ENCODE measurements at regions not wholly inside any gene's neighbourhood (a gene's known extent, or its start where the extent isn't known, plus 50 kb on each side); places are given as distances from the start of the nearest gene placed in this dataset.

- no peaks in the 10 kb centered on the region for H3K4me1 ChIP-seq (ENCODE audit: control insufficient read depth, insufficient read depth, low read length)
- DNase-seq = no peak
- no peaks in the 10 kb centered on the region for H3K27me3 ChIP-seq (ENCODE audit: control insufficient read depth, insufficient read depth, low read length)
- H3K4me3 ChIP-seq (ENCODE audit: low read length) = no peak overlapping the region
- no CpG with 5 or more reads among the region's 1 CpG for WGBS (ENCODE audit: insufficient coverage, low lambda C conversion rate)
- no peak overlapping the region for H3K27ac ChIP-seq (ENCODE audit: low read length)
- no peaks in the 10 kb centered on the region for H3K9me3 ChIP-seq (ENCODE audit: control insufficient read depth, low read depth, low read length)
- H3K36me3 ChIP-seq (ENCODE audit: control insufficient read depth, insufficient read depth, low read length) = no peaks in the 10 kb centered on the region
Measured at GRCh38 chr4:12145768-12146167, 717.1 kb upstream of the HS3ST1 start.

- no peak overlapping the region for H3K4me3 ChIP-seq (ENCODE audit: low read length)
- no peaks in the 10 kb centered on the region for H3K36me3 ChIP-seq (ENCODE audit: control insufficient read depth, insufficient read depth, low read length)
- no peaks in the 10 kb centered on the region for H3K27me3 ChIP-seq (ENCODE audit: control insufficient read depth, insufficient read depth, low read length)
- H3K27ac ChIP-seq (ENCODE audit: low read length) = no peak overlapping the region
- H3K9me3 ChIP-seq (ENCODE audit: control insufficient read depth, low read depth, low read length) = no peaks in the 10 kb centered on the region
- no peaks in the 10 kb centered on the region for H3K4me1 ChIP-seq (ENCODE audit: control insufficient read depth, insufficient read depth, low read length)
- WGBS (ENCODE audit: insufficient coverage, low lambda C conversion rate) = no CpG with 5 or more reads among the region's 2 CpGs
- DNase-seq = no peak
Measured at GRCh38 chr4:12145106-12145505, 716.4 kb upstream of the HS3ST1 start.

- no peaks in the 10 kb centered on the region for H3K9me3 ChIP-seq (ENCODE audit: control insufficient read depth, low read depth, low read length)
- no peak overlapping the region for H3K4me3 ChIP-seq (ENCODE audit: low read length)
- no peaks in the 10 kb centered on the region for H3K27me3 ChIP-seq (ENCODE audit: control insufficient read depth, insufficient read depth, low read length)
- H3K27ac ChIP-seq (ENCODE audit: low read length) = no peak overlapping the region
- no peaks in the 10 kb centered on the region for H3K4me1 ChIP-seq (ENCODE audit: control insufficient read depth, insufficient read depth, low read length)
- 83% methylated on average over 1 of the region's 2 CpGs for WGBS (ENCODE audit: insufficient coverage, low lambda C conversion rate)
- no peak for DNase-seq
- no peaks in the 10 kb centered on the region for H3K36me3 ChIP-seq (ENCODE audit: control insufficient read depth, insufficient read depth, low read length)
Measured at GRCh38 chr4:12144051-12144450, 715.4 kb upstream of the HS3ST1 start.

GRCh38 chr4:12140864-12141263 is 712.2 kb upstream of the HS3ST1 start:
- no peaks in the 10 kb centered on the region for H3K9me3 ChIP-seq (ENCODE audit: control insufficient read depth, low read depth, low read length)
- no peaks in the 10 kb centered on the region for H3K36me3 ChIP-seq (ENCODE audit: control insufficient read depth, insufficient read depth, low read length)
- no peak for DNase-seq

GRCh38 chr4:12139296-12139695 is 710.6 kb upstream of the HS3ST1 start:
- H3K27me3 ChIP-seq (ENCODE audit: control insufficient read depth, insufficient read depth, low read length) = no peaks in the 10 kb centered on the region
- no peak overlapping the region for H3K4me3 ChIP-seq (ENCODE audit: low read length)
- no peaks in the 10 kb centered on the region for H3K9me3 ChIP-seq (ENCODE audit: control insufficient read depth, low read depth, low read length)
- no peak overlapping the region for H3K27ac ChIP-seq (ENCODE audit: low read length)
- no peaks in the 10 kb centered on the region for H3K36me3 ChIP-seq (ENCODE audit: control insufficient read depth, insufficient read depth, low read length)
- H3K4me1 ChIP-seq (ENCODE audit: control insufficient read depth, insufficient read depth, low read length) = no peaks in the 10 kb centered on the region
- no CpG with 5 or more reads among the region's 3 CpGs for WGBS (ENCODE audit: insufficient coverage, low lambda C conversion rate)
- DNase-seq = no peak

More at GRCh38 chr4:12140864-12141263, 712.2 kb upstream of the HS3ST1 start:
- Histone ChIP-seq H3K27me3 (ENCODE audit: control insufficient read depth, insufficient read depth, low read length) (no peaks in the 10 kb centered on the region), H3K27ac (ENCODE audit: low read length) (no peak overlapping the region), H3K4me1 (ENCODE audit: control insufficient read depth, insufficient read depth, low read length) (no peaks in the 10 kb centered on the region), H3K4me3 (ENCODE audit: low read length) (no peak overlapping the region)

GRCh38 chr4:12138488-12138887 is 709.8 kb upstream of the HS3ST1 start:
- DNase-seq = no peak
- Histone ChIP-seq H3K9me3 (ENCODE audit: control insufficient read depth, low read depth, low read length) (peaks cover under 1% of the 10 kb centered on the region), H3K4me3 (ENCODE audit: low read length) (no peak overlapping the region), H3K27ac (ENCODE audit: low read length) (no peak overlapping the region), H3K36me3 (ENCODE audit: control insufficient read depth, insufficient read depth, low read length) (no peaks in the 10 kb centered on the region), H3K4me1 (ENCODE audit: control insufficient read depth, insufficient read depth, low read length) (no peaks in the 10 kb centered on the region), H3K27me3 (ENCODE audit: control insufficient read depth, insufficient read depth, low read length) (no peaks in the 10 kb centered on the region)
- no CpG with 5 or more reads among the region's 1 CpG for WGBS (ENCODE audit: insufficient coverage, low lambda C conversion rate)

GRCh38 chr4:12137575-12137974 is 708.9 kb upstream of the HS3ST1 start:
- H3K4me3 ChIP-seq (ENCODE audit: low read length) = no peak overlapping the region
- H3K27ac ChIP-seq (ENCODE audit: low read length) = no peak overlapping the region
- H3K4me1 ChIP-seq (ENCODE audit: control insufficient read depth, insufficient read depth, low read length) = no peaks in the 10 kb centered on the region
- no peaks in the 10 kb centered on the region for H3K27me3 ChIP-seq (ENCODE audit: control insufficient read depth, insufficient read depth, low read length)
- H3K36me3 ChIP-seq (ENCODE audit: control insufficient read depth, insufficient read depth, low read length) = no peaks in the 10 kb centered on the region
- peak in 1 of 2 donors; percentile 6 for DNase-seq
- peaks cover 5% of the 10 kb centered on the region for H3K9me3 ChIP-seq (ENCODE audit: control insufficient read depth, low read depth, low read length)
- WGBS (ENCODE audit: insufficient coverage, low lambda C conversion rate) = 100% methylated on average over 2 of the region's 2 CpGs

GRCh38 chr4:12126474-12126873 is 697.8 kb upstream of the HS3ST1 start:
- H3K27ac ChIP-seq (ENCODE audit: low read length) = no peak overlapping the region

GRCh38 chr4:12124138-12124537 is 695.4 kb upstream of the HS3ST1 start:
- Histone ChIP-seq H3K27me3 (ENCODE audit: control insufficient read depth, insufficient read depth, low read length) (no peaks in the 10 kb centered on the region), H3K4me3 (ENCODE audit: low read length) (no peak overlapping the region), H3K27ac (ENCODE audit: low read length) (no peak overlapping the region), H3K4me1 (ENCODE audit: control insufficient read depth, insufficient read depth, low read length) (no peaks in the 10 kb centered on the region), H3K36me3 (ENCODE audit: control insufficient read depth, insufficient read depth, low read length) (no peaks in the 10 kb centered on the region), H3K9me3 (ENCODE audit: control insufficient read depth, low read depth, low read length) (no peaks in the 10 kb centered on the region)
- DNase-seq = no peak
- no CpG with 5 or more reads among the region's 1 CpG for WGBS (ENCODE audit: insufficient coverage, low lambda C conversion rate)

More at GRCh38 chr4:12126474-12126873, 697.8 kb upstream of the HS3ST1 start:
- no CpG with 5 or more reads among the region's 2 CpGs for WGBS (ENCODE audit: insufficient coverage, low lambda C conversion rate)
- Histone ChIP-seq H3K27me3 (ENCODE audit: control insufficient read depth, insufficient read depth, low read length) (no peaks in the 10 kb centered on the region), H3K36me3 (ENCODE audit: control insufficient read depth, insufficient read depth, low read length) (no peaks in the 10 kb centered on the region), H3K4me3 (ENCODE audit: low read length) (no peak overlapping the region), H3K9me3 (ENCODE audit: control insufficient read depth, low read depth, low read length) (no peaks in the 10 kb centered on the region), H3K4me1 (ENCODE audit: control insufficient read depth, insufficient read depth, low read length) (no peaks in the 10 kb centered on the region)
- no peak for DNase-seq

GRCh38 chr4:12123707-12124106 is 695.0 kb upstream of the HS3ST1 start:
- no peak overlapping the region for H3K27ac ChIP-seq (ENCODE audit: low read length)
- H3K4me1 ChIP-seq (ENCODE audit: control insufficient read depth, insufficient read depth, low read length) = no peaks in the 10 kb centered on the region
- H3K9me3 ChIP-seq (ENCODE audit: control insufficient read depth, low read depth, low read length) = no peaks in the 10 kb centered on the region

GRCh38 chr4:12122316-12122715 is 693.6 kb upstream of the HS3ST1 start:
- WGBS (ENCODE audit: insufficient coverage, low lambda C conversion rate) = no CpG with 5 or more reads among the region's 2 CpGs

More at GRCh38 chr4:12123707-12124106, 695.0 kb upstream of the HS3ST1 start:
- Histone ChIP-seq H3K36me3 (ENCODE audit: control insufficient read depth, insufficient read depth, low read length) (no peaks in the 10 kb centered on the region), H3K4me3 (ENCODE audit: low read length) (no peak overlapping the region), H3K27me3 (ENCODE audit: control insufficient read depth, insufficient read depth, low read length) (no peaks in the 10 kb centered on the region)
- no peak for DNase-seq

More at GRCh38 chr4:12122316-12122715, 693.6 kb upstream of the HS3ST1 start:
- DNase-seq = no peak
- H3K27me3 ChIP-seq (ENCODE audit: control insufficient read depth, insufficient read depth, low read length) = no peaks in the 10 kb centered on the region
- no peak overlapping the region for H3K27ac ChIP-seq (ENCODE audit: low read length)
- H3K36me3 ChIP-seq (ENCODE audit: control insufficient read depth, insufficient read depth, low read length) = no peaks in the 10 kb centered on the region
- no peaks in the 10 kb centered on the region for H3K4me1 ChIP-seq (ENCODE audit: control insufficient read depth, insufficient read depth, low read length)
- H3K4me3 ChIP-seq (ENCODE audit: low read length) = no peak overlapping the region
- no peaks in the 10 kb centered on the region for H3K9me3 ChIP-seq (ENCODE audit: control insufficient read depth, low read depth, low read length)
